Chondrocyte (in vitro differentiated cells): ENCODE measurements at regions not wholly inside any gene's neighbourhood (a gene's known extent, or its start where the extent isn't known, plus 50 kb on each side); places are given as distances from the start of the nearest gene placed in this dataset.

ENCODE experiments used
- DNase-seq: peaks from one replicate; pipeline ENCODE4 v3.0.0; 2021; ENCODE audit warnings: mixed read lengths, low spot score
- H3K27ac Mint-ChIP-seq: one replicate; pipeline ENCODE4 v1.8.0; 2021; ENCODE audit warnings: mild to moderate bottlenecking, moderate library complexity, mixed read lengths; ENCODE audit not compliant: unreplicated experiment
- H3K27me3 Mint-ChIP-seq: 2 replicates; pipeline ENCODE4 v1.8.0; 2021; ENCODE audit warnings: low read depth, mixed read lengths
- H3K36me3 Mint-ChIP-seq: 2 replicates; pipeline ENCODE4 v1.8.0; 2021; ENCODE audit warnings: low read depth, mixed read lengths
- H3K4me1 Mint-ChIP-seq: 2 replicates; pipeline ENCODE4 v1.8.0; 2021; ENCODE audit warnings: low read depth, mild to moderate bottlenecking, mixed read lengths
- H3K4me3 Mint-ChIP-seq: one replicate; pipeline ENCODE4 v1.8.0; 2021; ENCODE audit warnings: mild to moderate bottlenecking, moderate library complexity, mixed read lengths; ENCODE audit not compliant: unreplicated experiment
- H3K9me3 Mint-ChIP-seq: 2 replicates; pipeline ENCODE4 v1.8.0; 2021; ENCODE audit warnings: low read depth, mixed read lengths
- TF ChIP-seq, protein P1 (sequence below): fragments of 200-600 bp; sonication (generic); IDR thresholded peaks from 2 replicates; pipeline ENCODE4 v1.5.0; 2021; ENCODE audit warnings: antibody characterized with exemption, mild to moderate bottlenecking, moderate library complexity

DNA sequence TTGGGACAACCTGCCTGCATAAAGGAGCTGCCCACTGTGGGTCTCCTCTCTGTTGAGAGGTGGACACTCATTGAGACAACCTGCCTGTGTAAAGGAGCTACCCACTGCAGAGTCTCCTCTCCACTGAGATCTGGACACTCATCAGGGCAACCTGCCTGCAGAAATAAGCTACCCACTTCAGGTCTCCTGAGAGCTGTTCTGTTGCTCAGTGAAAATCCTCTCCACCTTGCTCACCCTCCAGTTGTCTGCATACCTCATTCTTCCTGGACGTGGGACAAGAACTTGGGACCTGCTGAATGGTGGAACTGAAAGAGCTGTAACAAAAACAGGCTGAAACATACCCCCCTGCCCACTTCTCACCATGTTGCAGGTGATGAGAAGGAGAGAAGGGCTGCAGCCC is 59.9 kb upstream of the CDKN2AIP start:
- TF ChIP-seq, protein P1, sequence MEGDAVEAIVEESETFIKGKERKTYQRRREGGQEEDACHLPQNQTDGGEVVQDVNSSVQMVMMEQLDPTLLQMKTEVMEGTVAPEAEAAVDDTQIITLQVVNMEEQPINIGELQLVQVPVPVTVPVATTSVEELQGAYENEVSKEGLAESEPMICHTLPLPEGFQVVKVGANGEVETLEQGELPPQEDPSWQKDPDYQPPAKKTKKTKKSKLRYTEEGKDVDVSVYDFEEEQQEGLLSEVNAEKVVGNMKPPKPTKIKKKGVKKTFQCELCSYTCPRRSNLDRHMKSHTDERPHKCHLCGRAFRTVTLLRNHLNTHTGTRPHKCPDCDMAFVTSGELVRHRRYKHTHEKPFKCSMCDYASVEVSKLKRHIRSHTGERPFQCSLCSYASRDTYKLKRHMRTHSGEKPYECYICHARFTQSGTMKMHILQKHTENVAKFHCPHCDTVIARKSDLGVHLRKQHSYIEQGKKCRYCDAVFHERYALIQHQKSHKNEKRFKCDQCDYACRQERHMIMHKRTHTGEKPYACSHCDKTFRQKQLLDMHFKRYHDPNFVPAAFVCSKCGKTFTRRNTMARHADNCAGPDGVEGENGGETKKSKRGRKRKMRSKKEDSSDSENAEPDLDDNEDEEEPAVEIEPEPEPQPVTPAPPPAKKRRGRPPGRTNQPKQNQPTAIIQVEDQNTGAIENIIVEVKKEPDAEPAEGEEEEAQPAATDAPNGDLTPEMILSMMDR, result no peak

DNA sequence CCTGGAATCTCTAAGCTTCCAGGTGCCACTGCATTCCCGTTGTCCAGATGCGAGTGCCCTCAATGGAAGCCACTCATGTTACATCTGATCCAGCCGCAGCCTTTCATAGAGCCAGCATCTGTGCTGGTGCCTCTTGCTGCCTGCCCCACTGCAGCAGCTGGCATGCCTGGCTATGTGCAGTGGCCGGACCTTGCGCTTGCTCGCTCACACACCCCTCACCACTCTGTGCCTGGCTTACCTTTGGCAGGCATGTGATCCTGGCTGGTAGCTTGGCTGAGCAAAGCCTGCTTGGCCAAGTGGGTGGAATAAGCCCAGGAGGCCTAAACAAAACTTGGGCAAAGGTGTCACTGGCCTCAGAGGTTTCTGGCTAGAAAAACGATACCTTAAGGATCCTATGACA is 59.5 kb upstream of the CDKN2AIP start:
- H3K9me3 Mint-ChIP-seq, result no peaks in the 10 kb centered on the region
- H3K36me3 Mint-ChIP-seq, result no peaks in the 10 kb centered on the region
- peak; percentile 60 for DNase-seq
- H3K4me3 Mint-ChIP-seq, result no peak overlapping the region
- H3K4me1 Mint-ChIP-seq, result no peaks in the 10 kb centered on the region
- H3K27ac Mint-ChIP-seq, result no peak overlapping the region
- TF ChIP-seq, protein P1, result no peak
- peaks cover 3% of the 10 kb centered on the region for H3K27me3 Mint-ChIP-seq

More for the DNA sequence above, 59.9 kb upstream of the CDKN2AIP start:
- Mint-ChIP-seq H3K36me3 (no peaks in the 10 kb centered on the region), H3K9me3 (no peaks in the 10 kb centered on the region), H3K27ac (no peak overlapping the region), H3K4me1 (no peaks in the 10 kb centered on the region), H3K4me3 (no peak overlapping the region), H3K27me3 (peaks cover 3% of the 10 kb centered on the region)
- peak; percentile 5 for DNase-seq

DNA sequence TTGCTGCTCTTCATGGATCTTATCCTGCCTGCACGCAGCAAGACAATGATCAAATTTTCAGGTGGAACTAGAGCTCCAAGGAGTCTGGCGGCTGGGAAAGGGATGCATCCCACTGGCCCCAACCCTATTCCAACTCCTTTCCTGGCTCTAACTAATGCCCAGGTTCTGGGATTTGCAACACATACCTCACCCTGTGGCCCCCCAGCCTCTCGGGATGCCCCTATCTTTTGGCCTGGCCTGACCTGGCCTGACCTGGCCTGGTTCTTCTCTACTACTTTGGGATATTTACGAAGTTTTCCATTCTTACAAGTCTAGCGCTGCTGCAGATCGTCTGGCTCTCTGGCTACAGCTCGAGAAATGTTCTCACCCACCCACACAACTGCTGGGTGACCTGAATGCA is 56.4 kb upstream of the CDKN2AIP start:
- peaks cover 12% of the 10 kb centered on the region for H3K27me3 Mint-ChIP-seq
- no peaks in the 10 kb centered on the region for H3K4me1 Mint-ChIP-seq
- H3K4me3 Mint-ChIP-seq, result no peak overlapping the region
- H3K36me3 Mint-ChIP-seq, result no peaks in the 10 kb centered on the region
- H3K27ac Mint-ChIP-seq, result no peak overlapping the region
- no peaks in the 10 kb centered on the region for H3K9me3 Mint-ChIP-seq
- peak; percentile 20 for DNase-seq
- TF ChIP-seq, protein P1, result no peak

DNA sequence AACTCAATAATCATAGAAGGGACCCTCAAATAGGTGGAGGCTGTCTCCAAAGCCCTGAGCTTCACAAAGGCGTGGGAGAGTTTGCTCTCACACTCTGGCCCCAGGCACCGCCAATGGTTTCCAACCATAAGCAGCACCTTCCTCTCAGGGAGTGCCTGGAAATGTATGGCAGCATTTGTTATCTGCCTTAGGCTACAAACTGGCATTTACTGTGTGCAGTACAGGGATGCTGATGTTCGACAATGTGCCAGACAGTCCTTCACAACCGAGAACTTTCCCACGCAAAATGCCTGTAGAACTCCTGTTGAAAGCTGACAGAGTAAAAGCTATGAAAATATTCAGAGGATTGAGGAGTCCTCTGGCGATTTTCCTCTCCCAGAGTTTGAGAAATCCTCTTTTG is 55.7 kb upstream of the CDKN2AIP start:
- H3K9me3 Mint-ChIP-seq, result no peaks in the 10 kb centered on the region
- H3K4me1 Mint-ChIP-seq, result no peaks in the 10 kb centered on the region
- no peak overlapping the region for H3K27ac Mint-ChIP-seq

DNA sequence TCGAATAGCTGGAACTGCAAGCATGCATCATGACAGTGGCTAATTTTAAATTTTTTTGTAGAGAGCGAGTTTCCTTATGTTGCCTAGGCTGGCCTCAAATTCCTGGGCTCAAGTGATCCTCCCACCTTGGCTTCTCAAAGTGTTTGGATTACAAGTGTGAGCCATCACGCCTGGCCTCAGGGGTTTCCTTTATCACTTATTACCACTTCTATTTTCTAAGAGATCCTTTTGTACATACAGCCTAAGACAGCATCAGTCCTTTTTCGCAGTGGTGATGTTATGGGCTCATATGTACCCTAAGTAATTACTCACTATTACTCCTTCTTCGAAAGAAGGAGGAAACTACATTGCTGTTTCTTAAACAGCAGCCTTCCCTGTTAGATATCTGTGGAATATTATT is 54.1 kb upstream of the CDKN2AIP start:
- Mint-ChIP-seq H3K4me3 (no peak overlapping the region), H3K9me3 (no peaks in the 10 kb centered on the region), H3K27me3 (peaks cover 12% of the 10 kb centered on the region), H3K36me3 (no peaks in the 10 kb centered on the region), H3K4me1 (no peaks in the 10 kb centered on the region), H3K27ac (no peak overlapping the region)
- TF ChIP-seq, protein P1, result no peak
- DNase-seq, result no peak

More for the DNA sequence above, 55.7 kb upstream of the CDKN2AIP start:
- TF ChIP-seq, protein P1, result no peak
- Mint-ChIP-seq H3K4me3 (no peak overlapping the region), H3K36me3 (no peaks in the 10 kb centered on the region), H3K27me3 (peaks cover 12% of the 10 kb centered on the region)
- DNase-seq, result peak; percentile 7
